ENCODE measurements at regions not wholly inside any gene's neighbourhood (a gene's known extent, or its start where the extent isn't known, plus 50 kb on each side); places are given as distances from the start of the nearest gene placed in this dataset.

- TF ChIP-seq CTCF (IDR thresholded peaks at IDR 0.05) = no peak
- TF ChIP-seq ZFX (IDR thresholded peaks at IDR 0.05; ENCODE audit: borderline replicate concordance) = no peak
Observed at GRCh38 chr3:25952133-25952532, 162.2 kb downstream of the OXSM start.
